Adrenal gland (tissue), 5 donors: ENCODE measurements at regions not wholly inside any gene's neighbourhood (a gene's known extent, or its start where the extent isn't known, plus 50 kb on each side); places are given as distances from the start of the nearest gene placed in this dataset.

Experiments used
- POLR2A ChIP-seq, 2 donors: fragments of 450-650 bp; IDR thresholded peaks; one replicate each; pipeline ENCODE4 v1.6.1; 2017; ENCODE audit warnings: antibody characterized with exemption in 2 of 2, mild to moderate bottlenecking in 2 of 2, moderate library complexity in 1 of 2
- TF ChIP-seq, protein P1 (sequence below), 6 experiments: fragments of 450-650 bp in 4 of 6; fragments of 200-600 bp in 2 of 6; sonication (generic) in 1 of 6; IDR thresholded peaks; 1 replicate in 5 of 6; 2 replicates in 1 of 6; pipeline versions ENCODE4 v1.5.1 to v1.8.0; 2016 to 2021; ENCODE audit warnings: antibody characterized with exemption in 6 of 6, mild to moderate bottlenecking in 2 of 6, moderate library complexity in 1 of 6
- donor health status: DM: no; HTN: no; CAD: no.

GRCh38 chr2:158034198-158034866 lies 67.3 kb upstream of the UPP2 start:
- no peak for TF ChIP-seq POLR2A (IDR thresholded peaks at IDR 0.05)
- TF ChIP-seq, protein P1, sequence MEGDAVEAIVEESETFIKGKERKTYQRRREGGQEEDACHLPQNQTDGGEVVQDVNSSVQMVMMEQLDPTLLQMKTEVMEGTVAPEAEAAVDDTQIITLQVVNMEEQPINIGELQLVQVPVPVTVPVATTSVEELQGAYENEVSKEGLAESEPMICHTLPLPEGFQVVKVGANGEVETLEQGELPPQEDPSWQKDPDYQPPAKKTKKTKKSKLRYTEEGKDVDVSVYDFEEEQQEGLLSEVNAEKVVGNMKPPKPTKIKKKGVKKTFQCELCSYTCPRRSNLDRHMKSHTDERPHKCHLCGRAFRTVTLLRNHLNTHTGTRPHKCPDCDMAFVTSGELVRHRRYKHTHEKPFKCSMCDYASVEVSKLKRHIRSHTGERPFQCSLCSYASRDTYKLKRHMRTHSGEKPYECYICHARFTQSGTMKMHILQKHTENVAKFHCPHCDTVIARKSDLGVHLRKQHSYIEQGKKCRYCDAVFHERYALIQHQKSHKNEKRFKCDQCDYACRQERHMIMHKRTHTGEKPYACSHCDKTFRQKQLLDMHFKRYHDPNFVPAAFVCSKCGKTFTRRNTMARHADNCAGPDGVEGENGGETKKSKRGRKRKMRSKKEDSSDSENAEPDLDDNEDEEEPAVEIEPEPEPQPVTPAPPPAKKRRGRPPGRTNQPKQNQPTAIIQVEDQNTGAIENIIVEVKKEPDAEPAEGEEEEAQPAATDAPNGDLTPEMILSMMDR (IDR thresholded peaks at IDR 0.05) = peak; percentile 41 to 76 (median 66)
